HCT116 (cell line): ENCODE measurements at regions not wholly inside any gene's neighbourhood (a gene's known extent, or its start where the extent isn't known, plus 50 kb on each side); places are given as distances from the start of the nearest gene placed in this dataset.

ENCODE experiments used
- ATAC-seq: fragments of 200-7000 bp; cut with Tn5 transposase; 2 replicates; pipeline ENCODE4 v1.9.1; 2020; ENCODE audit warnings: mild to moderate bottlenecking, moderate library complexity
- BruUV-seq: library from RNA; stranded (reverse); fragments of 400-500 nt; replicated peaks from 2 replicates; lab custom pipeline; 2021; lab: Mats Ljungman, UMichigan
- CTCF ChIA-PET: fragments of 300-600 bp; sonication (Branson Sonifier 250); formaldehyde crosslinking; loops from one replicate; lab custom pipeline; 2021; ENCODE audit warnings: antibody characterized with exemption; lab: Charles Lee
- POLR2A ChIA-PET: fragments of 300-600, 350-600 bp; sonication (Branson Sonifier 250); formaldehyde crosslinking; loops from one replicate; lab custom pipeline; 2021; ENCODE audit warnings: antibody characterized with exemption; lab: Charles Lee
- RAD21 ChIA-PET, 2 experiments: fragments of 300-600 bp; sonication (Branson Sonifier 250); formaldehyde crosslinking; loops; one replicate each; lab custom pipeline; 2023; ENCODE audit warnings: low total read pairs in 2 of 2; ENCODE audit not compliant: uncharacterized antibody in 2 of 2, unreplicated experiment in 2 of 2, low non-redundant PET in 1 of 2; lab: Charles Lee
- DNase-seq: peaks from one replicate; pipeline ENCODE4 v3.0.0-alpha.2; 2010; ENCODE audit warnings: low read depth, low spot score
- H2AFZ ChIP-seq: fragments of 200-600 bp; shearing (Covaris generic), sonication (generic); 2 replicates; pipeline ENCODE4 v1.6.1; 2017; ENCODE audit warnings: low read depth, mixed run types, mixed read lengths, antibody characterized with exemption, low read length; ENCODE audit not compliant: poor library complexity, severe bottlenecking
- H3K27ac ChIP-seq: 2 replicates; pipeline ENCODE4 v1.5.1; 2012; ENCODE audit warnings: low read depth, low read length
- H3K27me3 ChIP-seq: fragments of 200-600 bp; sonication (generic); 2 replicates; pipeline ENCODE4 v1.6.1; 2016; ENCODE audit warnings: mixed run types, low read length, mixed read lengths; ENCODE audit not compliant: insufficient read depth
- H3K36me3 ChIP-seq, 2 experiments: fragments of 200-500 bp in 1 of 2; fragments of 200-600 bp in 1 of 2; sonication (Bioruptor generic) in 1 of 2; sonication (generic) in 1 of 2; 2 replicates each; pipeline versions ENCODE4 v1.5.1 to v1.6.1; 2014 to 2016; ENCODE audit warnings: low read length in 2 of 2, inconsistent platforms in 1 of 2, mixed read lengths in 1 of 2, mixed run types in 1 of 2; ENCODE audit not compliant: insufficient read depth in 2 of 2, control insufficient read depth in 1 of 2
- H3K4me1 ChIP-seq, 2 experiments: fragments of 200-600 bp in 1 of 2; sonication (generic) in 1 of 2; 2 replicates each; pipeline versions ENCODE4 v1.5.1 to v1.6.1; 2012 to 2017; ENCODE audit warnings: low read length in 2 of 2, inconsistent platforms in 1 of 2, mild to moderate bottlenecking in 1 of 2, mixed read lengths in 1 of 2, mixed run types in 1 of 2, moderate library complexity in 1 of 2; ENCODE audit not compliant: insufficient read depth in 2 of 2, control insufficient read depth in 1 of 2
- H3K4me2 ChIP-seq: fragments of 200-600 bp; sonication (generic); 2 replicates; pipeline ENCODE4 v1.6.1; 2017; ENCODE audit warnings: mixed run types, low read length, mixed read lengths
- H3K4me3 ChIP-seq, 2 experiments: fragments of 200-600 bp in 1 of 2; sonication (generic) in 1 of 2; replicated peaks in 1 of 2; 2 replicates each; pipeline ENCODE4 v1.5.1; 2011 to 2016; ENCODE audit warnings: low read length in 2 of 2, control low read depth in 1 of 2, low read depth in 1 of 2, mild to moderate bottlenecking in 1 of 2, mixed read lengths in 1 of 2, mixed run types in 1 of 2
- H3K79me2 ChIP-seq: fragments of 200-600 bp; sonication (generic); 2 replicates; pipeline ENCODE4 v1.6.1; 2017; ENCODE audit warnings: mild to moderate bottlenecking, mixed run types, low read length, moderate library complexity, mixed read lengths; ENCODE audit not compliant: insufficient read depth
- H3K9ac ChIP-seq: fragments of 200-600 bp; sonication (generic); 2 replicates; pipeline ENCODE4 v1.6.1; 2016; ENCODE audit warnings: low read length, mixed read lengths
- H3K9me2 ChIP-seq: fragments of 200-600 bp; sonication (generic), shearing (Covaris generic); 2 replicates; pipeline ENCODE4 v1.6.1; 2017; ENCODE audit warnings: mixed run types, mild to moderate bottlenecking, moderate library complexity; ENCODE audit not compliant: insufficient read depth
- H3K9me3 ChIP-seq, 2 experiments: fragments of 200-500 bp in 1 of 2; fragments of 200-600 bp in 1 of 2; sonication (Bioruptor generic) in 1 of 2; sonication (generic) in 1 of 2; 2 replicates each; pipeline ENCODE4 v1.6.1; 2014 to 2017; ENCODE audit warnings: low read length in 2 of 2, mixed read lengths in 2 of 2, inconsistent platforms in 1 of 2, low read depth in 1 of 2, mild to moderate bottlenecking in 1 of 2, mixed run types in 1 of 2, moderate library complexity in 1 of 2; ENCODE audit not compliant: control insufficient read depth in 1 of 2, insufficient read depth in 1 of 2
- H4K20me1 ChIP-seq: fragments of 200-600 bp; sonication (generic), shearing (Covaris generic); 2 replicates; pipeline ENCODE4 v1.6.1; 2017; ENCODE audit warnings: mixed run types, mild to moderate bottlenecking, moderate library complexity; ENCODE audit not compliant: insufficient read depth
- EZH2 ChIP-seq: fragments of 200-600 bp; sonication (generic); IDR thresholded peaks from 2 replicates; pipeline ENCODE4 v1.6.1; 2017; ENCODE audit warnings: antibody characterized with exemption, mixed run types
- RAD21 ChIP-seq: IDR thresholded peaks from 2 replicates; pipeline ENCODE4 v1.6.1; 2012; ENCODE audit warnings: low read depth, mild to moderate bottlenecking
- SIN3A ChIP-seq: IDR thresholded peaks from 2 replicates; pipeline ENCODE4 v1.6.1; 2012; ENCODE audit warnings: low read depth
- SP1 ChIP-seq: IDR thresholded peaks from 2 replicates; pipeline ENCODE4 v1.6.1; 2012; ENCODE audit warnings: low read depth
- SRF ChIP-seq: IDR thresholded peaks from 2 replicates; pipeline ENCODE4 v1.6.1; 2012; ENCODE audit warnings: low read depth
- TCF7L2 ChIP-seq: IDR thresholded peaks from 2 replicates; pipeline ENCODE4 v1.7.0; 2011; ENCODE audit warnings: borderline replicate concordance, inconsistent platforms; ENCODE audit not compliant: insufficient read depth, insufficient read length; ENCODE audit errors: extremely low read depth
- ZNF274 ChIP-seq: fragments of 200-500 bp; sonication (Bioruptor generic); IDR thresholded peaks from 2 replicates; pipeline ENCODE4 v1.6.1; 2014; ENCODE audit warnings: mild to moderate bottlenecking, low read depth, low read length, inconsistent platforms
- intact Hi-C: fragments of 100-400 bp; cut with micrococcal nuclease; formaldehyde crosslinking; loops from 2 replicates; pipeline ENCODE4 v1.10.0; 2022
- TF ChIP-seq, protein P1 (sequence below), 3 experiments: fragments of 200-600 bp in 1 of 3; sonication (generic) in 1 of 3; IDR thresholded peaks in 2 of 3; conservative IDR thresholded peaks in 1 of 3; 2 replicates each; pipeline ENCODE4 v1.5.1; 2012 to 2017; ENCODE audit warnings: low read depth in 2 of 3, low read length in 2 of 3, antibody characterized with exemption in 1 of 3, borderline replicate concordance in 1 of 3, control low read depth in 1 of 3, mild to moderate bottlenecking in 1 of 3, mixed read lengths in 1 of 3, mixed run types in 1 of 3, moderate library complexity in 1 of 3; ENCODE audit not compliant: insufficient read depth in 1 of 3
- TF ChIP-seq, protein P2 (sequence below): IDR thresholded peaks from 2 replicates; pipeline ENCODE4 v1.6.1; 2012

DNA sequence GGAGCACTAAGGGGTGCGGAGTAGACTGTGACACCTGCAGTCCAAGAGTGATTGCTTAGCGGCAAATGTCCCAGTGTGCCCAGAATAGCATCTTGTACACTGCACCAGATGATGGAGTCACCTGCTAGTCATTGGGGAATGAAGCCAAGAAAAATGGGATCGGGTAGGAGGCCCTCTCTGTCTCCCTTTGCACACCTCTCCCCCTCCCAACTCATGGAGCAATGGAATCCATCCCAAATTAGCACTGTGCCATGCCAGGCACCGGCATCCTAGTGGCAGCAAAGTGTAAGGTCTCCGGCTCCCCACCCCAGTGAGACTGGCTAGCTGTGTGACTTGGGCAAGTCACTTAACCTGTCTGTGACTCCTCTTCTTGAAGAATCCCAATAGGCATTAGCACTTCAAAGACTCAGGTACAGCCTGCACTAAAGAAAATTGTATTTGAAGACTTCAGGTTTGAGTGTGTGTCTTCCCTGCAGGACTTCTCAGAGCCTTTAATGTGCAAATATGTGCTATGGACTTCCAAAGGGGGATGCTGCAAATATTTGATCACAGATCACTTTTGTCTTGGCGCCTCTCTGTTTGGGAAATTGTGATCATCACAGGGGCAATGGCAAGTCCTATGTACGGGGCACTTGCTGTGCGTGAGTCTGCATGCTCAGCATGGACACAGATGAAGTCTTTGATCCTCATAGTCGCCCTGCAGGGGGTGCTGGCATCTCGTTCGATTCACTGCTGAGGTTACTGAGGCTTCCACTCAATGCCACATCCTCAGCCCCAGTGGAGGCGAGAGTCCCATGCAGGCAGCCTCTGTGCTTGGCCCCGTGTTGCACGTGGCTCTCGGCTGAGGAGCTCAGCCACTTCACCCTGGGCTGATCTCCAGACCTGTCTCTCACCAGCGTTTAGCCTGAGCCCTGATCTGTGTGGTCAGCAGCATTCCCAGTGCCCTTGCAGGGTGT is 272.9 kb upstream of the C1orf174 start:
- H3K9ac ChIP-seq: no peak overlapping the region
- ATAC-seq: peak; percentile 70
- RAD21 ChIA-PET: no interaction called here
- intact Hi-C loops: no loop called here
- no peaks in the 10 kb centered on the region for H3K9me3 ChIP-seq
- H3K27ac ChIP-seq: no peak overlapping the region
- H3K4me3 ChIP-seq: no peak overlapping the region
- TF ChIP-seq, protein P1, sequence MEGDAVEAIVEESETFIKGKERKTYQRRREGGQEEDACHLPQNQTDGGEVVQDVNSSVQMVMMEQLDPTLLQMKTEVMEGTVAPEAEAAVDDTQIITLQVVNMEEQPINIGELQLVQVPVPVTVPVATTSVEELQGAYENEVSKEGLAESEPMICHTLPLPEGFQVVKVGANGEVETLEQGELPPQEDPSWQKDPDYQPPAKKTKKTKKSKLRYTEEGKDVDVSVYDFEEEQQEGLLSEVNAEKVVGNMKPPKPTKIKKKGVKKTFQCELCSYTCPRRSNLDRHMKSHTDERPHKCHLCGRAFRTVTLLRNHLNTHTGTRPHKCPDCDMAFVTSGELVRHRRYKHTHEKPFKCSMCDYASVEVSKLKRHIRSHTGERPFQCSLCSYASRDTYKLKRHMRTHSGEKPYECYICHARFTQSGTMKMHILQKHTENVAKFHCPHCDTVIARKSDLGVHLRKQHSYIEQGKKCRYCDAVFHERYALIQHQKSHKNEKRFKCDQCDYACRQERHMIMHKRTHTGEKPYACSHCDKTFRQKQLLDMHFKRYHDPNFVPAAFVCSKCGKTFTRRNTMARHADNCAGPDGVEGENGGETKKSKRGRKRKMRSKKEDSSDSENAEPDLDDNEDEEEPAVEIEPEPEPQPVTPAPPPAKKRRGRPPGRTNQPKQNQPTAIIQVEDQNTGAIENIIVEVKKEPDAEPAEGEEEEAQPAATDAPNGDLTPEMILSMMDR (IDR thresholded peaks at IDR 0.05 in 2 of 3, conservative IDR thresholded peaks at IDR 0.05 in 1 of 3; ENCODE audit: borderline replicate concordance in 1 of 3, insufficient read depth in 1 of 3, low read depth in 2 of 3, low read length in 2 of 3): peak in 1 of 3 experiments; percentile 13; a peak in 1 of 6 replicates
- TF ChIP-seq TCF7L2 (peak; percentile 52), SP1 (no peak), RAD21 (peak; percentile 41)
- TF ChIP-seq, all 23 proteins: peak for 3
- DNase-seq: peak; percentile 10
- Histone ChIP-seq H2AFZ (no peak overlapping the region), H3K27me3 (peaks cover 23% of the 10 kb centered on the region), H3K4me2 (no peak overlapping the region), H3K9me2 (no peaks in the 10 kb centered on the region), H3K79me2 (no peaks in the 10 kb centered on the region), H4K20me1 (no peaks in the 10 kb centered on the region), H3K4me1 (no peaks in the 10 kb centered on the region), H3K36me3 (no peaks in the 10 kb centered on the region)
- ChIA-PET CTCF (no interaction called here), POLR2A (no interaction called here)
- no TSS peak for BruUV-seq

DNA sequence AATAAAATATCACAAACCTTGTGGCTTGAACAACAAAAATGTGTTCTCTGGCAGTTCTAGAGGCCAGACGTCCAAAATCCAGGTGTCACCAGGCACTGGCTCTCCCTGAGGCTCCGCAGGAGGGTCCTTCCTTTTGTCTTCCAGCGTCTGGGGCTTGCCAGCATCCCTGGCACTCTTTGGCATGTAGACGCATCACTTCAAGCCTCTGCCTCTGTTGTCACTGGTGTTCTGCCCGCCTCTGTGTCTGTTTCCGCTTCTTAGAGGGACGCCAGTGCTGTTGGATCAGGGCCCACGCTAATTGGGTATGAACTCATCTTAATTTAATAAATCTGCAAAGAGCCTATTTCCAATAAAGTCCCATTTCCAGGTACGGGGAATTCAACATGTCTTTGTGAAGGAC is 273.7 kb upstream of the C1orf174 start:
- H4K20me1 ChIP-seq: no peaks in the 10 kb centered on the region
- no peaks in the 10 kb centered on the region for H3K9me2 ChIP-seq
- BruUV-seq: no TSS peak
- no peak for ATAC-seq
- no peak for DNase-seq
- no peak overlapping the region for H3K4me2 ChIP-seq
- H3K27ac ChIP-seq: no peak overlapping the region
- intact Hi-C loops: no loop called here
- H3K27me3 ChIP-seq: peaks cover 18% of the 10 kb centered on the region
- ChIA-PET RAD21 (no interaction called here), POLR2A (no interaction called here), CTCF (no interaction called here)
- H3K79me2 ChIP-seq: no peaks in the 10 kb centered on the region
- no peak overlapping the region for H2AFZ ChIP-seq
- H3K9me3 ChIP-seq: no peaks in the 10 kb centered on the region
- H3K9ac ChIP-seq: no peak overlapping the region
- H3K36me3 ChIP-seq: no peaks in the 10 kb centered on the region
- no peak overlapping the region for H3K4me3 ChIP-seq
- TF ChIP-seq SRF (no peak), EZH2 (no peak), SIN3A (no peak), ZNF274 (no peak)
- TF ChIP-seq, protein P2, sequence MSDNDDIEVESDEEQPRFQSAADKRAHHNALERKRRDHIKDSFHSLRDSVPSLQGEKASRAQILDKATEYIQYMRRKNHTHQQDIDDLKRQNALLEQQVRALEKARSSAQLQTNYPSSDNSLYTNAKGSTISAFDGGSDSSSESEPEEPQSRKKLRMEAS: no peak
- no peaks in the 10 kb centered on the region for H3K4me1 ChIP-seq
